ENCODE measurements at regions not wholly inside any gene's neighbourhood (a gene's known extent, or its start where the extent isn't known, plus 50 kb on each side); places are given as distances from the start of the nearest gene placed in this dataset.

- DNase-seq (ENCODE audit: low spot score) = no peak
Observed at GRCh38 chr3:137061186-137061585, 103.4 kb downstream of the IL20RB start.

GRCh38 chr3:137062250-137062649, 104.5 kb downstream of the IL20RB start:
- no peak for DNase-seq (ENCODE audit: low spot score)

DNA sequence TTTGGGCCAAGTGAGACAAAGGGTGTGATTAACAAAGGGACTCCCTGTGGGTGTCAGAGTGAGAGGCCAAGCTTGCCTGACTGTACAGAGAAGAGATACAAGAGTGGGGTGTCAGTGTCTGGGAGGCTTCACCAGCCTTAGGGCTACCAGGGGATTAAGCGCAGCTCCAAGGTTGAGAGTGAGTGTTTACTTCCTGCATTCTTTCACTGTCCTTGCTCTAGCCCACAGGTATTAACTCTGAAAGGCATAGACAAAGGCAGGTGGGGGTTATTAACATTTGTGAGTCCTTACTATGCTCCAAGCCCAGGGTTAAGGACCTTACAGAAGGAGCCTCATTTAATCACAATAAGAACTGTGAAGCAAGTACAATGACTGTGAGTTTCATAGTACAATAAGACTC, 107.6 kb downstream of the IL20RB start:
- DNase-seq (ENCODE audit: low spot score) = no peak

- DNase-seq (ENCODE audit: low spot score) = no peak
Observed at GRCh38 chr3:137066092-137066491, 108.3 kb downstream of the IL20RB start.

GRCh38 chr3:137071104-137071503, 113.3 kb downstream of the IL20RB start:
- DNase-seq (ENCODE audit: low spot score) = no peak

- DNase-seq (ENCODE audit: low spot score) = no peak
Observed at GRCh38 chr3:137075020-137075419, 117.2 kb downstream of the IL20RB start.

GRCh38 chr3:137078040-137078439, 120.3 kb downstream of the IL20RB start:
- DNase-seq (ENCODE audit: low spot score) = no peak

DNA sequence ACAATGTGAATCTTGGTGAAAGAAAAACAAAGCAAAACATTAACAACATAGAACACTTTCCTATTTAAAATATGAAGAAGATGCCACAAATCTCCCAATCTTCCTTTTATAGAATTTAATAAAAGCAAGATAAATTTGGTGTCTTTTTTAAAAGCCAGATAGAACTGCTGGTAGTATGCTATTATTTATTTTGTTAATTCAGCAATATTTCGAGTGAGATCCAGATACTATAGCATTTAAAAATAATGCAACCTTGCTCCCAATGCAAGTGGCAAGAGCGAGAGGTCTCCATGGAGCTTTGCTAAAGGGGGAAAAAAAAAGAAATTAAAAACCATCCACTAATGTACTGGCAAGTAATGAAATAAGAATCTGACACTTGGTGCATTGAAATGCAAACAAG, 121.8 kb downstream of the IL20RB start:
- DNase-seq (ENCODE audit: low spot score) = no peak

- DNase-seq (ENCODE audit: low spot score) = no peak
Observed at GRCh38 chr3:137081711-137082110, 123.9 kb downstream of the IL20RB start.

GRCh38 chr3:137082763-137083162, 125.0 kb downstream of the IL20RB start:
- no peak for DNase-seq (ENCODE audit: low spot score)

DNA sequence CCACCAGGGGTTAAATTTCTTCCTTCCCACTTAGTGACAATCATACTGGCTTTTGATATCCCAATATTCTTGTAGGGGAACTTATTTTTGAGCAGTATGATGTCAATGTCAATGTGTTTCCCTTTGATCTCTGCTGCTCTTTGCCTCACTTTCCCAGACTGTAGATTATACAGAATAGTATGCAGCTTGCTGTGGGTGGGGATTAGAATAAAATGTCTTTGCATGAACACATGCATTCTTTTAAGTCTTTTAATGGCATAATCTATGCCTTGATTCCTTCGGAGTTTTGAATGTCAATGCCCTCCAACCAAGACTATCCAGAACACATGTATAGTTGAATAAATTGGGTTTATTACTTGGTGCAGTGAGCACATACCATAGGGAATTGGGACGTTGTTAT, 125.5 kb downstream of the IL20RB start:
- no peak for DNase-seq (ENCODE audit: low spot score)

DNA sequence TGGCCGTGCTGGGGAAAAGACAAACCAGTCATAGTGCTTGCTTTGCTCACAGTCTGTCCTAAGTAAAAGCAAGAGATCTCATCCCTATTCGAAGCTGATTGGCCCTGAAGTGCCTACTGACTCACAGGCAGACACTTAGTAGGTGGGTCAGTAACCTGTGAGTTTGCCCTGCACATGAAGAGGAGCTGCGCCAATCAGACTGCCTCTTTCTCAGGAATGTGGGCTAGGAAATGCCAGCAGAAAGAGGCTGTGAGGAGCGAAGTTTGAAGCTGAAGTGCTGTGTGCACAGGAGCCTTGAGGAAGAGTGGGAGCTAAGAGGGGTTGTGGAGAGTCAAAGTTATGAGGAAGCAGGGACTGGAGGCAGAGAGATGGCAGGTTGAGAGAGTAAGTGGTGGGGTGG, 126.8 kb downstream of the IL20RB start:
- DNase-seq (ENCODE audit: low spot score) = no peak

- DNase-seq (ENCODE audit: low spot score) = no peak
Observed at GRCh38 chr3:137097386-137097785, 139.6 kb downstream of the IL20RB start.

GRCh38 chr3:137097852-137098251, 140.1 kb downstream of the IL20RB start:
- DNase-seq (ENCODE audit: low spot score) = no peak

GRCh38 chr3:137099364-137100219, 141.8 kb downstream of the IL20RB start:
- no peak for DNase-seq (ENCODE audit: low spot score)

DNA sequence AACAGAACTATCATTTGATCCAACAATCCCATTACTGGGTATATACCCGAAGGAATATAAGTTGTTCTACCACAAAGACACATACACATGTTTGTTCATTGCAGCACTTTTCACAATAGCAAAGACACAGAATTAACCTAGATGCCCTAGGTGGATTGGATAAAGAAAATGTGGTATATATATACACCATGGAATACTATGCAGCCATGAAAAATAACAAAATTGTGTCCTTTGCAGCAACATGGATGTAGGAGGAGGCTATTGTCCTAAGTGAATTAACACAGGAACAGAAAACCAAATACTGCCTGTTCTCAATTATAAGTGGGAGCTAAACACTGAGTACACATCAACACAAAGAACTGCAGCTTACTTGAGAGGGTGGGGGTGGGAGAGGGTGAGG, 142.5 kb downstream of the IL20RB start:
- no peak for DNase-seq (ENCODE audit: low spot score)

DNA sequence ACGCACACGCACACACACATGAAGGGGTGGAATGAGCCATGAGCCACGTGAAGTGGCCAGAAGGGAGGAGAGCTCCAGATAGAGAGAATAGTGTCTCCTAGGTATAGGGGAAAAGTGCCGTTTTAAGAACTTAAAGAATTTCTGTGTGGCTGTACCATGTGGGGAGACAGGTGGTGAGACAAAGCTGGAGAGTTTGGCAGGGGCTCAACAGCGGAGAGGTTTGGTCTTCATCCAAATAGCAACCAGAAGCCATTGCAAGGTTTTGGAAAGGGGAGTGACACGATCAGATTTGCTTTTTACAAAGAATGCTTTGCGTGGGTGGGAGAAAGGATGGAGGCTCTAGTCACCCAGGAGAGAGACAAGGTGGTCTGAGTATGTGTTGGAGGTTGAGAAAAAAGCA, 146.0 kb downstream of the IL20RB start:
- no peak for DNase-seq (ENCODE audit: low spot score)

- DNase-seq (ENCODE audit: low spot score) = peak; percentile 57
Observed at GRCh38 chr3:137105277-137105977, 147.6 kb downstream of the IL20RB start.

DNA sequence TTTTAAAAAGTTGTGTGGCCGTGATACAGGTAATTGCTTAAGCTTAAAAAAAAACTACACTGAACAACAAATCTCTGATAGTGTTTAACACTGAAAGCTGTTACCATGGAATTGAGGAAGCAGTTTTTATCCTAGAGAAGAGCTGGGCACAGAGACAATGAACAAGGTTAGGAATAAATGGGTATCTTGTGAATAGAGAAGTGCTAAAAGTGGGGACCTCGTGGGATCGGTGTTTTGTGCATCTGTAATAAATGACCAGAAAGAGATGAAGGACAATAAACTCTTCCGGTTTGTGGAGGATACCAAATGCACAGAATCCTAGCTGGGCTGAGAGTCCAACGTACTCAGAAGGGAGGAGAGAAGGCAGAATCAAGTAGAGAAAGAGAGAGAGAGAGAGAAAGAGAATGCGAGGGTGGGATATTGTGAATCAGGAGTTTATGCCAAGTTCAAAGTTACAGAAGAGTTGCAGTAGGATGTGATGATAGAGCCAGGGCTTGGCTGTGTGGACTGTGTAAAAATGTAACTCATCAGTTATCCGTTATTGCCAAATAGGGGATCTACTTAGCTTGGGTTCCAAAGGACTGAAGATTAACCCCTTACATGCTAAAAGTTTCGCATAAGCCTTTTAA, 148.9 kb downstream of the IL20RB start:
- DNase-seq (ENCODE audit: low spot score) = no peak

DNA sequence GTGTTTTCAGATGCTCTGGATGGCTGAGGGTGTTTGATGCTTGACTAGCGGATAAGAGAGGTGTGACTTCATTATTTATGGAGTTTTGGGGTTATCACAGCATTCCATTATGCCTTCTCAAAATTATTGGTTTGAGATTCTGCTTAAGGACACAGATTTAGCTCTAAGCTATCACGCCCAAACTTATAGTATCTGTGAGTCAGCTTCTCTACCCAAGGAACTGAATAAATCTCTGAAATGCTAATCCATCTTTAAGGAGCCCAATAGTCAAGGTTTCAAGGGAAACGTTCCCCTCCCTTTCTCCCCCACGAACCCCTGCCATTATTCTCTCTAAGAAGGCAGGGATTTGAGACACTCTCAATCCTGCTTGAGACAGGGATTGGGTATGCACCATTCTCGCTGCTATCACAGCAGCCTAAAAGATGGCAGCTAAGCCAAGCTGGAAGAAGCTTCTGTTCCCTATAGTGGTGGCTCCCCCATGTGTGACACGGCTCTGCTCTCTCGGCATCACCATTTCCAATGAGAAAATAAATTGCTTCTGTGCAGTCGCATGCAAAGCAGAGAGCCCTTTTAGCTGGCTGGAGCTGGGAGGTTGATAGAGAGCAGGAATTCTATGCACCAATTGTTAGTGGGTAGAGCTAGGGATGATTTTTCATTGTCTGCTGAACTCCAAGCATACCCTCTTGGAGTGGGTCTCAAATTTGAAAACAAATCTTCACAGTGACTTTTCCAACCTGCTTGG, 151.1 kb downstream of the IL20RB start:
- DNase-seq (ENCODE audit: low spot score) = no peak

DNA sequence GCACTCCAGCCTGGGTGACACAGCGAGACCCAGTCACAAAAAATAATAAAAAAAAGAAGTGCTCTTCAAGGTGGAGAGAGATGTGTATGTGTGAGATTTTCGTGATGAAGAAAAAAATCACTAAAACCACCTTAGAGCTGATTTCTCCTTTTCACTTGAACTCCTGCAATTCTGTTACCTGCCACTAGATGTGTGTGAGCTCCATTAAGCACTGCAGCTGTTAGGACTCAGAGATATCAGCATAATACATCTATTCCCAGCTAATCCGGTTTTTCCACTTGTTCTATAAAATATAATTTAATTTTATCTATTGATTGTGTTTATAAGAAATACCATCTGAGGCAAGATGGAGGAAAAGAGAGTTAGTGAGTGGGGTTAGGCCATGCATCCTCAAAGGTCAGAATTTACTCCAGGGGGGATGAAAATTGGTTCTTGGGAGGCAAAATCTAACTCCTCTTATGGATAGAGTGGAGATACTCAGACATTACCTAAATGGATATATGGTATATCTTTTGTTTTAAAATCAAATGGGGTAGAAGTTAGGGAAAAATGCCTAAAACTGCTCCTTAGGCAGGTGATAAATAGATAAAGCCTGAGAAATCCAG, 152.7 kb downstream of the IL20RB start:
- DNase-seq (ENCODE audit: low spot score) = peak; percentile 42

DNA sequence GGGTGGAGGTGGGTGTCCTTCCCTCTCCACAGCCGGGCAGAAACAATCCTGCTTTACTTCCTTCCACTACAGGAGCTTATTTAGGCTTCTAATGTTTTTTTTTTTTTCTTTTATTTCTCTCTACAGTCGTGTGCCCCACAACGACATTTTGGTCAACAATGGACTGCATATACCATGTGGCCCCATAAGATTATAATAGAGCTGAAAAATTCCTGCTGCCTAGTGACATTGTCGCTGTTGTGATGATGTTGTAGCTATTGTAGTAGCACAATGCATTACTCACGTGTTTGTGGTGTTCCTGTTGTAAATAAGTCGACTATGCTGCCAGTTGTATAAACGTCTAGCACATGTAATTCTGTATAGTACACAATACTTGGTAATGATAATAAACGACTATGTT, 153.7 kb downstream of the IL20RB start:
- no peak for DNase-seq (ENCODE audit: low spot score)

Data from AG08396 (cell line).